B cell (primary cell): ENCODE measurements at regions not wholly inside any gene's neighbourhood (a gene's known extent, or its start where the extent isn't known, plus 50 kb on each side); places are given as distances from the start of the nearest gene placed in this dataset.

Experiments
- ATAC-seq: fragments of 200-7000 bp; cut with Tn5 transposase; one replicate; pipeline ENCODE4 v1.10.0; 2021; ENCODE audit warnings: low read depth, mild to moderate bottlenecking, moderate number of reproducible peaks, moderate library complexity
- CTCF ChIA-PET: fragments of 350-600 bp; sonication (Branson Sonifier 250); formaldehyde crosslinking; loops from one replicate; lab custom pipeline; 2021; ENCODE audit warnings: antibody characterized with exemption, inconsistent platforms; lab: Charles Lee
- POLR2A ChIA-PET: fragments of 350-600 bp; sonication (Branson Sonifier 250); formaldehyde crosslinking; loops from one replicate; lab custom pipeline; 2021; ENCODE audit warnings: antibody characterized with exemption; lab: Charles Lee
- DNase-seq: peaks from one replicate; pipeline ENCODE4 v3.0.0; 2013
- H2AFZ ChIP-seq: 2 replicates; pipeline ENCODE4 v1.6.1; 2012; ENCODE audit warnings: mild to moderate bottlenecking, low read depth, low read length; ENCODE audit not compliant: insufficient read depth, poor library complexity, severe bottlenecking
- H3K27ac ChIP-seq, 2 donors: 1 replicate in 1 of 2; 2 replicates in 1 of 2; pipeline ENCODE4 v1.5.1; 2012 to 2013; ENCODE audit warnings: low read length in 2 of 2, mild to moderate bottlenecking in 2 of 2, moderate library complexity in 1 of 2
- H3K27me3 ChIP-seq, 4 experiments: fragments of 200-600 bp in 1 of 4; sonication (generic) in 1 of 4; replicated peaks in 1 of 4; 1 replicate in 2 of 4; 2 replicates in 2 of 4; pipeline versions ENCODE4 v1.6.1 to v1.7.0; 2013 to 2016; ENCODE audit warnings: low read length in 3 of 4, mild to moderate bottlenecking in 2 of 4, mixed read lengths in 1 of 4, moderate library complexity in 1 of 4; ENCODE audit not compliant: insufficient read depth in 4 of 4, control insufficient read depth in 3 of 4; ENCODE audit errors: control extremely low read depth in 1 of 4
- H3K36me3 ChIP-seq, 2 experiments: replicated peaks in 1 of 2; 1 replicate in 1 of 2; 2 replicates in 1 of 2; pipeline versions ENCODE4 v1.6.1 to v1.7.1; 2013; ENCODE audit warnings: low read length in 1 of 2; ENCODE audit not compliant: insufficient read depth in 2 of 2, control insufficient read depth in 1 of 2; ENCODE audit errors: control extremely low read depth in 1 of 2, extremely low read depth in 1 of 2
- H3K4me1 ChIP-seq, 2 donors: fragments of 200-600 bp in 1 of 2; sonication (generic) in 1 of 2; 1 replicate in 1 of 2; 2 replicates in 1 of 2; pipeline versions ENCODE4 v1.5.1 to v1.6.1; 2013 to 2017; ENCODE audit warnings: low read length in 2 of 2; ENCODE audit not compliant: control insufficient read depth in 2 of 2, insufficient read depth in 2 of 2
- H3K4me2 ChIP-seq: replicated peaks from 2 replicates; pipeline ENCODE3; 2012; ENCODE audit warnings: mild to moderate bottlenecking, low read depth, low read length; ENCODE audit not compliant: poor library complexity, severe bottlenecking
- H3K4me3 ChIP-seq, 5 experiments: fragments of 200-600 bp in 1 of 5; sonication (generic) in 1 of 5; 1 replicate in 3 of 5; 2 replicates in 2 of 5; pipeline versions ENCODE4 v1.5.1 to v1.7.0; 2011 to 2016; ENCODE audit warnings: low read length in 4 of 5, mild to moderate bottlenecking in 4 of 5, low read depth in 2 of 5, control low read depth in 1 of 5, moderate library complexity in 1 of 5; ENCODE audit not compliant: insufficient read depth in 1 of 5; ENCODE audit errors: control extremely low read depth in 1 of 5, extremely low read depth in 1 of 5
- H3K79me2 ChIP-seq: fragments of 200-600 bp; sonication (generic); one replicate; pipeline ENCODE4 v1.6.0; 2016; ENCODE audit warnings: low read length; ENCODE audit not compliant: control insufficient read depth, insufficient read depth
- H3K9ac ChIP-seq: fragments of 200-600 bp; sonication (generic); 2 replicates; pipeline ENCODE4 v1.6.1; 2017; ENCODE audit warnings: mild to moderate bottlenecking, low read length, moderate library complexity
- H3K9me3 ChIP-seq, 3 donors: one replicate each; pipeline versions ENCODE4 v1.6.1 to v1.7.1; 2013; ENCODE audit warnings: low read length in 2 of 3; ENCODE audit not compliant: control insufficient read depth in 2 of 3, insufficient read depth in 1 of 3; ENCODE audit errors: control extremely low read depth in 1 of 3
- H4K20me1 ChIP-seq: 2 replicates; pipeline ENCODE4 v1.6.0; 2012; ENCODE audit warnings: mild to moderate bottlenecking, low read length; ENCODE audit not compliant: insufficient read depth, control insufficient read depth, poor library complexity, severe bottlenecking
- H3K27ac Mint-ChIP-seq: one replicate; pipeline ENCODE4 v1.8.0; 2021; ENCODE audit warnings: mixed read lengths
- H3K27me3 Mint-ChIP-seq: one replicate; pipeline ENCODE4 v1.8.0; 2021; ENCODE audit warnings: mixed read lengths
- H3K4me1 Mint-ChIP-seq: one replicate; pipeline ENCODE4 v1.8.0; 2021; ENCODE audit warnings: mixed read lengths
- H3K4me3 Mint-ChIP-seq: one replicate; pipeline ENCODE4 v1.8.0; 2021; ENCODE audit warnings: mixed read lengths
- H3K9me3 Mint-ChIP-seq: one replicate; pipeline ENCODE4 v1.8.0; 2022; ENCODE audit warnings: mixed read lengths; ENCODE audit not compliant: insufficient read depth
- EZH2 ChIP-seq: IDR thresholded peaks from 2 replicates; pipeline ENCODE4 v1.6.1; 2012; ENCODE audit warnings: borderline replicate concordance, low read depth, mild to moderate bottlenecking, moderate library complexity, low read length; ENCODE audit not compliant: insufficient read depth, poor library complexity, severe bottlenecking
- WGBS: methylation state at CpG from one replicate; pipeline ENCODE4 v1.1.5; 2013; ENCODE audit warnings: missing lambda C conversion rate; ENCODE audit not compliant: insufficient coverage; 5-methylcytosine and 5-hydroxymethylcytosine counted together
- intact Hi-C: fragments of 100-400 bp; cut with micrococcal nuclease; formaldehyde crosslinking; loops from one replicate; pipeline ENCODE4 v1.10.0; 2022
- TF ChIP-seq, protein P1 (sequence below): fragments of 200-600 bp; IDR thresholded peaks from one replicate; pipeline ENCODE4 v1.8.0; 2022; ENCODE audit warnings: antibody characterized with exemption, mild to moderate bottlenecking

DNA sequence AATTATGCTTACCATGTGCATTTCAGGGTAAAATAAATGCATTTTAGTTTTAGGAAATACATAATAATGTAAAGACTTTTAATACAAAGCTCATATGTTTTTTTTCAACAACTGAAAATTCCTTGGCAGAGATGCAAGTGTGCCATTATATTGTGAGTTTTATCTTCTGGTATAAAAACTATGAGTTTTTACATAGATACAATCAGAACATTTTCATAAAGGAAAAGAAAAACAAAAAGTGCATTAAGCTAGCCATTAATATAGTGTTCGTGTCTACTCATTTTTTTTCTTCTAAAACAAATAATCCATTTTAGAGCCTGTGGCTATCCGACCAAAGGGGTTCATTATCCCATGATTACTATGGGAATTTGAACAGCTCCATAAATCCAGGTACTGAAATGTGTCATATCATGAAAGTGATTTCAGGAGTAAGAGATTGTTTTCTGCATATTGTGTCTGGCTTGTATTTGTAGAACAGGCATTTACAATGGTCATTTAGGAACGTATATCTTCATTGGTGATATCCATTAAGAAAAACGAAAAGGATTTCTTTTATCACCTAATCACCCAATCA lies 236.9 kb upstream of the SLC10A2 start:
- Mint-ChIP-seq H3K27me3 (no peaks in the 10 kb centered on the region), H3K4me1 (no peaks in the 10 kb centered on the region), H3K4me3 (no peak overlapping the region), H3K9me3 (no peaks in the 10 kb centered on the region), H3K27ac (no peak overlapping the region)
- Histone ChIP-seq H3K4me1 (no peaks in the 10 kb centered on the region), H3K27me3 (no peaks in the 10 kb centered on the region), H3K4me3 (no peak overlapping the region), H3K4me2 (no peak overlapping the region), H3K9me3 (no peaks in the 10 kb centered on the region), H2AFZ (no peak overlapping the region), H3K79me2 (no peaks in the 10 kb centered on the region), H3K9ac (no peak overlapping the region), H4K20me1 (no peaks in the 10 kb centered on the region), H3K36me3 (no peaks in the 10 kb centered on the region), H3K27ac (no peak overlapping the region)
- DNase-seq, result no peak
- intact Hi-C loops, result no loop called here
- POLR2A ChIA-PET, result no interaction called here
- TF ChIP-seq, protein P1, sequence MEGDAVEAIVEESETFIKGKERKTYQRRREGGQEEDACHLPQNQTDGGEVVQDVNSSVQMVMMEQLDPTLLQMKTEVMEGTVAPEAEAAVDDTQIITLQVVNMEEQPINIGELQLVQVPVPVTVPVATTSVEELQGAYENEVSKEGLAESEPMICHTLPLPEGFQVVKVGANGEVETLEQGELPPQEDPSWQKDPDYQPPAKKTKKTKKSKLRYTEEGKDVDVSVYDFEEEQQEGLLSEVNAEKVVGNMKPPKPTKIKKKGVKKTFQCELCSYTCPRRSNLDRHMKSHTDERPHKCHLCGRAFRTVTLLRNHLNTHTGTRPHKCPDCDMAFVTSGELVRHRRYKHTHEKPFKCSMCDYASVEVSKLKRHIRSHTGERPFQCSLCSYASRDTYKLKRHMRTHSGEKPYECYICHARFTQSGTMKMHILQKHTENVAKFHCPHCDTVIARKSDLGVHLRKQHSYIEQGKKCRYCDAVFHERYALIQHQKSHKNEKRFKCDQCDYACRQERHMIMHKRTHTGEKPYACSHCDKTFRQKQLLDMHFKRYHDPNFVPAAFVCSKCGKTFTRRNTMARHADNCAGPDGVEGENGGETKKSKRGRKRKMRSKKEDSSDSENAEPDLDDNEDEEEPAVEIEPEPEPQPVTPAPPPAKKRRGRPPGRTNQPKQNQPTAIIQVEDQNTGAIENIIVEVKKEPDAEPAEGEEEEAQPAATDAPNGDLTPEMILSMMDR, result no peak
- no peak for TF ChIP-seq EZH2
- no CpG with 5 or more reads among the region's 4 CpGs for WGBS
- ATAC-seq, result no peak
- CTCF ChIA-PET, result interaction anchor here (0.6 kb wide), 1 partner anchor 1597 kb away, joined by 3 read pairs; no protein-coding TSS in a partner anchor

DNA sequence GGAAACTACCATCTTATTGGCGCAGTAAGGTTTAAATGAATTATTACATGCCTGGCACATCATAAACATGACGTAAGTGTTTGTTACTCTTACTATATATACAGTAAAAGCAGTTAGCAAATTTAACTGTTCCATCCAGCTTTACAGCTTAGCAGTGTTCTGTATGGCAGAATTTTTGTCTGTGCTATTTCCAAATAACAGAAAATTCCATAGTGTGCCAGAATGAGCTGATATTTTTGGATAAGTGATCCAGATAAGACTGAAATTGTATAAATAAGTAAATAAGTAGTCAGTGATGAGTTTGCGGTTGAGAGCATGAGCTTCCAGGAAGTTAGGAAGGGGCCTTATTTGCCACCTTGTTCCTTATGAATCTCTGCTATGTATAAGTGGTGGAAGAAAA lies 236.5 kb upstream of the SLC10A2 start:
- ChIA-PET POLR2A (no interaction called here), CTCF (no interaction called here)
- ATAC-seq, result no peak
- Histone ChIP-seq H3K4me2 (no peak overlapping the region), H2AFZ (no peak overlapping the region), H3K79me2 (no peaks in the 10 kb centered on the region), H3K27me3 (no peaks in the 10 kb centered on the region), H3K9ac (no peak overlapping the region), H4K20me1 (no peaks in the 10 kb centered on the region), H3K27ac (no peak overlapping the region), H3K36me3 (no peaks in the 10 kb centered on the region), H3K4me1 (no peaks in the 10 kb centered on the region), H3K9me3 (no peaks in the 10 kb centered on the region), H3K4me3 (no peak overlapping the region)
- H3K9me3 Mint-ChIP-seq, result no peaks in the 10 kb centered on the region
- no peaks in the 10 kb centered on the region for H3K4me1 Mint-ChIP-seq
- WGBS, result no CpG with 5 or more reads among the region's 3 CpGs
- intact Hi-C loops, result no loop called here
- DNase-seq, result no peak
- H3K27me3 Mint-ChIP-seq, result no peaks in the 10 kb centered on the region
- H3K4me3 Mint-ChIP-seq, result no peak overlapping the region
- no peak for TF ChIP-seq EZH2
- TF ChIP-seq, protein P1, result no peak
- no peak overlapping the region for H3K27ac Mint-ChIP-seq
